Hepatocyte (in vitro differentiated cells): ENCODE measurements at regions not wholly inside any gene's neighbourhood (a gene's known extent, or its start where the extent isn't known, plus 50 kb on each side); places are given as distances from the start of the nearest gene placed in this dataset.

Experiments used
- DNase-seq: peaks from one replicate; pipeline ENCODE4 v3.0.0-alpha.2; 2016; ENCODE audit warnings: low spot score
- H2AFZ ChIP-seq: fragments of 200-600 bp; sonication (generic); 2 replicates; pipeline ENCODE4 v1.6.0; 2016; ENCODE audit warnings: antibody characterized with exemption, mild to moderate bottlenecking
- H3K27ac ChIP-seq: fragments of 200-600 bp; sonication (generic); 2 replicates; pipeline ENCODE4 v1.5.1; 2016; ENCODE audit warnings: mild to moderate bottlenecking
- H3K27me3 ChIP-seq: fragments of 200-600 bp; sonication (generic); 2 replicates; pipeline ENCODE4 v1.6.1; 2016
- H3K36me3 ChIP-seq: fragments of 200-600 bp; sonication (generic); replicated peaks from 2 replicates; pipeline ENCODE4 v1.5.1; 2016; ENCODE audit warnings: low read depth; ENCODE audit not compliant: insufficient read depth
- H3K4me1 ChIP-seq: fragments of 200-600 bp; sonication (generic); 2 replicates; pipeline ENCODE4 v1.5.1; 2016; ENCODE audit warnings: mild to moderate bottlenecking, moderate library complexity; ENCODE audit not compliant: insufficient read depth
- H3K4me2 ChIP-seq: fragments of 200-600 bp; sonication (generic); 2 replicates; pipeline ENCODE4 v1.6.0; 2016
- H3K4me3 ChIP-seq: fragments of 200-600 bp; sonication (generic); 2 replicates; pipeline ENCODE4 v1.5.1; 2016; ENCODE audit warnings: mild to moderate bottlenecking
- H3K79me2 ChIP-seq: fragments of 200-600 bp; sonication (generic); 2 replicates; pipeline ENCODE4 v1.6.0; 2017; ENCODE audit warnings: mild to moderate bottlenecking
- H3K9me2 ChIP-seq: fragments of 200-600 bp; sonication (generic); replicated peaks from 2 replicates; pipeline ENCODE4 v1.6.0; 2017; ENCODE audit warnings: mild to moderate bottlenecking; ENCODE audit not compliant: insufficient read depth
- H3K9me3 ChIP-seq: fragments of 200-600 bp; sonication (generic); 2 replicates; pipeline ENCODE4 v1.5.1; 2016; ENCODE audit warnings: low read depth, mild to moderate bottlenecking
- H4K20me1 ChIP-seq: fragments of 200-600 bp; sonication (generic); 2 replicates; pipeline ENCODE4 v1.6.0; 2016; ENCODE audit warnings: mild to moderate bottlenecking; ENCODE audit not compliant: insufficient read depth, poor library complexity, severe bottlenecking
- CTCF ChIP-seq: fragments of 200-600 bp; sonication (generic); IDR thresholded peaks from 2 replicates; pipeline ENCODE4 v1.5.1; 2016; ENCODE audit warnings: antibody characterized with exemption, mild to moderate bottlenecking; ENCODE audit not compliant: poor library complexity
- EZH2 ChIP-seq: fragments of 200-600 bp; sonication (generic); IDR thresholded peaks from 2 replicates; pipeline ENCODE4 v1.6.1; 2016; ENCODE audit warnings: antibody characterized with exemption, mild to moderate bottlenecking, borderline replicate concordance
- EZH2phosphoT487 ChIP-seq: fragments of 200-600 bp; sonication (generic); IDR thresholded peaks from one replicate; pipeline ENCODE4 v1.6.1; 2018; ENCODE audit warnings: antibody characterized with exemption, mild to moderate bottlenecking, low read depth, moderate library complexity; ENCODE audit not compliant: unreplicated experiment, severe bottlenecking
- WGBS: methylation state at CpG from one replicate; pipeline ENCODE4 v1.1.6; 2016; ENCODE audit warnings: low lambda C conversion rate; ENCODE audit errors: missing lambda C conversion rate; 5-methylcytosine and 5-hydroxymethylcytosine counted together

- H3K4me3 ChIP-seq: no peak overlapping the region
- no peaks in the 10 kb centered on the region for H4K20me1 ChIP-seq
- no peaks in the 10 kb centered on the region for H3K9me3 ChIP-seq
- TF ChIP-seq EZH2phosphoT487 (no peak), CTCF (no peak), EZH2 (no peak)
- WGBS: 97% methylated on average over 1 of the region's 1 CpG
- H3K9me2 ChIP-seq: no peaks in the 10 kb centered on the region
- H2AFZ ChIP-seq: no peak overlapping the region
- DNase-seq: no peak
- H3K79me2 ChIP-seq: no peaks in the 10 kb centered on the region
- H3K36me3 ChIP-seq: no peaks in the 10 kb centered on the region
- H3K4me2 ChIP-seq: no peak overlapping the region
- peaks cover under 1% of the 10 kb centered on the region for H3K4me1 ChIP-seq
- no peak overlapping the region for H3K27ac ChIP-seq
- H3K27me3 ChIP-seq: no peaks in the 10 kb centered on the region
These were observed 483.0 kb upstream of the ID2 start for GRCh38 chr2:8198766-8199382.

- no peak for DNase-seq
- Histone ChIP-seq H3K4me1 (no peaks in the 10 kb centered on the region), H3K27ac (no peak overlapping the region), H3K9me3 (no peaks in the 10 kb centered on the region), H3K4me2 (no peak overlapping the region), H3K9me2 (no peaks in the 10 kb centered on the region), H3K36me3 (no peaks in the 10 kb centered on the region), H3K79me2 (no peaks in the 10 kb centered on the region), H2AFZ (no peak overlapping the region), H4K20me1 (no peaks in the 10 kb centered on the region), H3K4me3 (no peak overlapping the region), H3K27me3 (no peaks in the 10 kb centered on the region)
- TF ChIP-seq EZH2: no peak
- TF ChIP-seq EZH2phosphoT487: no peak
- TF ChIP-seq CTCF: no peak
- 77% methylated on average over 7 of the region's 7 CpGs for WGBS
These were observed 479.7 kb upstream of the ID2 start for GRCh38 chr2:8202132-8202531.

GRCh38 chr2:8203364-8203763 is 478.5 kb upstream of the ID2 start:
- Histone ChIP-seq H3K4me3 (no peak overlapping the region), H3K27me3 (no peaks in the 10 kb centered on the region), H3K9me3 (no peaks in the 10 kb centered on the region), H4K20me1 (no peaks in the 10 kb centered on the region), H3K79me2 (no peaks in the 10 kb centered on the region), H3K9me2 (no peaks in the 10 kb centered on the region), H3K4me1 (no peaks in the 10 kb centered on the region), H2AFZ (no peak overlapping the region), H3K4me2 (no peak overlapping the region), H3K36me3 (no peaks in the 10 kb centered on the region), H3K27ac (no peak overlapping the region)
- DNase-seq: no peak
- 96% methylated on average over 16 of the region's 18 CpGs for WGBS
- TF ChIP-seq CTCF (no peak), EZH2phosphoT487 (no peak), EZH2 (no peak)

- Histone ChIP-seq H3K79me2 (no peaks in the 10 kb centered on the region), H3K9me3 (no peaks in the 10 kb centered on the region), H3K36me3 (no peaks in the 10 kb centered on the region), H3K27me3 (no peaks in the 10 kb centered on the region), H3K4me1 (no peaks in the 10 kb centered on the region), H3K27ac (no peak overlapping the region), H4K20me1 (no peaks in the 10 kb centered on the region), H3K4me3 (no peak overlapping the region), H3K4me2 (no peak overlapping the region), H3K9me2 (no peaks in the 10 kb centered on the region), H2AFZ (no peak overlapping the region)
- no peak for TF ChIP-seq EZH2phosphoT487
- TF ChIP-seq EZH2: no peak
- no peak for DNase-seq
- 81% methylated on average over 2 of the region's 2 CpGs for WGBS
These were observed 477.1 kb upstream of the ID2 start for GRCh38 chr2:8204711-8205110.
